Stimulated activated CD8-positive, alpha-beta memory T cell treated with anti-CD3 and anti-CD28 coated beads, Interleukin-4, amount 100 ng/mL, for 4 hours (primary cell): ENCODE measurements at regions not wholly inside any gene's neighbourhood (a gene's known extent, or its start where the extent isn't known, plus 50 kb on each side); places are given as distances from the start of the nearest gene placed in this dataset.
A peak's percentile ranks its signal among the peaks of the same experiment; 100 is the strongest.

Experiments used
- DNase-seq, 2 donors: peaks; one replicate each; pipeline ENCODE4 v3.0.0-alpha.2; 2020; ENCODE audit warnings: low read depth in 2 of 2, low spot score in 1 of 2

DNA sequence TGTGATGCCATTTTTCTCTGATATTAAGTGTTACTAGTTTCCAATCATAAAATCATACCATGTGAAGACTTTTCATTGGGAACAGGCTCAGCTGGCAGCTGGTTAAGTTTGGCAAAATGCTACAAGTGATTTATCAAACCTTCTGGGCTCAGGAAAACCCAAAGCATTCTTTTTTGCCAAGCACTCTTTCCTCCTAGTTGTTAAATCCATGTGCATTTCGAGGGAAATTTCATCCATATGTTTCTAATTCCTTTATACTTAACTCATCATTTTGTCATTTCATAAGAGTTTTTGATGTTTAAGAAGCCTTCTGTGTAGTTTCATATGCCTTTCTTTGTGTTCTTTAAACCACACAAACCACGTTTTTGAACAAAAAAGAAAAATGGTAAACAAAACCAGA is 217.6 kb upstream of the PDE10A start:
- DNase-seq = no peak

DNA sequence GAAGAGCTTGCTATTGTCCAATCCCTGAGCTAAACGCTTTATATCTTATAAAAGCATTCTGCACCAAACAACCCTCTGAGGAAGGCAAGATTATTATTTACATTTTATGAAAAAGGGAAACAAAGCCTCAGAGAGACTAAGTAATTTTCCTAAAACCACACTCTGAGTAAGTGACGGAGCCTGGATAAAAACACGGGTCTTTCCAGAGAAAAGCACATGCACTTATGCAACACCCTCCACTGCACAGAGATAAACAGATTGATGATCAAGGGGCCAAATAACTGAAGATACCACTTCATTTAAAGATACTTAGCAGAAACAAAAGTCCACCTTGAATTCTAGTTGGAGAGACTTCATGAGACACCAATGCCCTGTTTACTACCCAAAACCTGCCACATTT is 214.7 kb upstream of the PDE10A start:
- no peak for DNase-seq

DNA sequence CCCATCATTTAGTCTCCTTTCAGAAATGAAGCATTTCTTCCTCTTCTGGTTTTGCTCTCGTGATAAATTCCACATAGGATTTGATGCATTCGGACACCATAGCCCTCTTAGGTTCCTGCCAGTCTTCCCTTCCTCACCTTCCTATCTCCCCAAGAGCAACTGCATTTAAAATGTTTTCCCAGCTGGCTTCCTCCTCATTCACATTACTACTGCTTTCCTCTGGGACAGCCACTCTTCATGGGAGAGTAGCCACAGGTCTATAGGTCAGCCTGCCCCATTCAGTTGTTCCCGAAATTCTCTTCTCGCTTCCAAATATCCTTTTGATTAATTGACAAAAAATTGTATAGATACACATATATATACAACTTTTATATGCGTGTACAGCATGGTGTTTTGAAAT is 214.2 kb upstream of the PDE10A start:
- DNase-seq = no peak

DNA sequence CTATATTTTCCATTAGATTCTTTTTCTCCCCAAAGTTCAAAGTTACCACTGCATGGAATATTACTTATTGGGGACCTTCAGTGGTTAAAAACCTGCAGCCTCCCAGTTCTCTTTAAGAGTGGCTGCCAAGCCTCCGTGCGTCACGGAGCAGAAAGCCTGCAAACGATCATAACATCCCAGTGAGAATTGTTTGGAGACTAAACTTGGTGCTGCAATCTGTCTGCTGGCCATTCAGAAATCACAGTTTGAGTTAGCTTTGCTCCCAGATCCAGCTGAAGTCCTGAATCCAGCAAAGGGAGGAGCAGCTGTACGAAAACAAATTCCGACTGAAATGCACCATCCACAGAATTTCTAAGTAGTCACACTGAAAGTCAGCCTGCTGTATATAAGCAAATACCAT is 213.5 kb upstream of the PDE10A start:
- no peak for DNase-seq

DNA sequence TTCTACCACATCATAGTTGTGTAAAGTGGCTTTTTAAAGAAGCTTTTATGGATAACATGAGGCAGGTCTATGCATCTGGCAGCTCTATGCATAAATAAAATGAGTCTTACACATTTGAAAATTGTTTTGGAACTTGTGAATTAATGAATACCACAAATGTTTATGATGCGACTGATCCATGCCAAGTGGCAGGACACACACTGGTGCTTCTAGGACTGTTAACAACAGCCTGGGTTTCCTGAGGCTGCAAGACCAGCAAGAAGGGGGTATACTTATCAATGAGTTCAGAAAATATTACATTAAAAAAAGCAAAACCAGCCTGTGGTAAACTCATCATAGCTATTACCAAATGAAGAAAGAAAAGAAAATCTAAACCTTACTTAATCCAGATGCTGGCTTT is 212.9 kb upstream of the PDE10A start:
- no peak for DNase-seq

DNA sequence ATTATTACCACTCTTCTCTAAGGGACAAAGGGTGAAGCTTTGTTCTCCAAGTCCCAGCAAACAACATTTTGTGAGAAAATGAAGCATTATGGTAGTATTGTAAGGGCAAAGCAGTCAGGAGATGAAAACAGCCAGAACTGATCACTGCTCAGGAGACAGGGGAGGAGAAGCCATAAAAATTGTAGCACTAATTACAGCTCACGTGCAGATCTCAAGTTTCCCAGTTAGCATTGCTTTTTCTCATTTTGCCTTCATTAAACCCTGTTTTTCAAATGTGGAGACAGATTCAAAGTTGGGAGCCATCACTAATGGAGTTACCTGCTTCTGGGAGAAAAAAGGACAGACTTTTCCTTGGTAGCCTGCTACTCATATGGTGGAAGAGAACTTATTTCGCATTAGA is 210.9 kb upstream of the PDE10A start:
- DNase-seq = no peak

DNA sequence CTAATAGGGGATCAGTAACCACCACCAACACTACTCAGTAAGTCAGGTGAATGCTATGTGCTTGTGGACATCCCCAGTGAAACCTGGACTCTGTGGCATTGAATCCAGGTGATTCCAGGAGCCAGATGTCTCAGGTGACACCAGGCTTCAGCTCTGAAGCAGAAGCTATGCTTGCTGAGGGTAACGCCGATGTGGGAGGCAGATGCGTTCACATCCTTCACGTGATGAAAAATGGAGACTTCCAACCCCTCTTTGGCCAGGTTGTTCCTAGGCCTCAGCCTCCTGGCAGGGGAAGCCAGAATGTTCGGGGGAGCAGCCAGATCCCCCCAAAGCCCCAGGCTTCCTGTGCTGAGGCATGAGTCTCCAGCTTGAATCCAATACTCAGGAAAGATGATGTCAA is 209.8 kb upstream of the PDE10A start:
- DNase-seq = no peak

DNA sequence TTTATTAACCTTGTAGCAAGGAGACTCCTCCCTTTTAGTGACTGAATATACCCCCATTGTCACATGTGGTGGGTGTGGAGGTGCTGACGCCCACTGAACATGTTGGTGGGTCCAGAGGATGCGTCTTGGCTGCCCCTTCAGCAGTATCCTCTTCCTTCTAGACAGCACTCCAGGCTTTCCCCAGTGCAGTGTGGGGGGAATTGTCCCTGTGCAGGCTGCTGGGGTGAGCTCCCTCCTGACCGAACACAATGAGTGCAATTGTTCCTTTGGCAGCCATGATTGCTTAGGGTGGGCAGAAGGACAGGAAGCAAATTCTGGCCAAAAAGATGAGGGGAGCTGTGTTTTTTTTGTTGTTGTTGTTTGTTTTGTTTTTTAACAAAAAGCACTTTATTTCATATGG is 209.3 kb upstream of the PDE10A start:
- DNase-seq = no peak

DNA sequence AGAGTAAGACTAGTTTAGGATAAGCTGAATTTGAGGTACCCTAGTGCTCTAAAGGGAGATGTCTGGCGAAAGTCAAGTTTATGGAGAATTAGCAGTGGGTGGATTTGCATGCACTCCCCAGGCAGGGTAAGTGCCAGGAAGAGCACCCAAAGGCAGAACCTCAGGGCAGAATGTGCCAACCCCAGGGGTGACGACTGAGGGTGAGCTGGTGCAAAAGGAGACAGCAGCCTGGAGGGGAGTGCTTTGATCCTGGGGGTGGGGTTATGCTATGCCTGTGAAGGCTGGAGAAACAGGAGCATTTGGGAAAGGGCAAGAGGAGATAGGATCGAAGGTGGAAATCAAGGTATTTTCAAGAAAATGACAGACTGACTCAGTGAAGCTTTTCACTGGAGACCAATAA is 208.5 kb upstream of the PDE10A start:
- DNase-seq = no peak

DNA sequence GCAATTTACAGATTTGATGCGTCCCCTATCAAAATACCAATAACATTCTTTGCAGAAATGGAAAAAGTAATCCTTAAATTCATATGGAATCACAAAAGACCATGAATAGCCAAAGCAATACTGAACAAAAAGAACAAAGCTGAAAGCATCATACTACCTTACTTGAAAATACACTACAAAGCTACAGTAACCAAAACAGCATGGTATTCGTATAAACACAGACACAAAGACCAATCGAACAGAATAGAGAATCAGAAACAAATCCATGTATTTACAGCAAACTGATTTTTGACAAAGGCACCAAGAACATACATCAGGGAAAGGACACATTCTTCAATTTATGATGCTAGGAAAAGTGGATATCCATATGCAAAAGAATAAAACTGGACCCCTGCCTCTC is 206.5 kb upstream of the PDE10A start:
- DNase-seq = no peak

DNA sequence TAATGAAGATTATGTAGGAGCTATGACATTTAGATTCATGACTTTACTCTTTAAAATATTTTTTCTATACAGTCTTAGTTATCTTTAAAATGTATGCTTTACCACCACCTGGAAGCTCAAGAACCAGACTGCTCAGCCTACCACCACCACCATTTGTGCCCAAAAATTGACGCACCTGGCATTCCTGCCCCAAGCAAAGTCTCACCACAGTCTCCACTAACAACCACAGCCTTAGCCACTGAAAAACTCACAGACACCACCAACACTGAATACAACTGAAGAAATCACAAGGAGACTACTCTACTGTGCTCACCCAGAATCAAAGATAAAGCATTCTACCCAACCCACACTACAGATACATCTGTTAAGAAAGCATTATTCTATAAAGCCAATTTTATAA is 201.9 kb upstream of the PDE10A start:
- DNase-seq = no peak

DNA sequence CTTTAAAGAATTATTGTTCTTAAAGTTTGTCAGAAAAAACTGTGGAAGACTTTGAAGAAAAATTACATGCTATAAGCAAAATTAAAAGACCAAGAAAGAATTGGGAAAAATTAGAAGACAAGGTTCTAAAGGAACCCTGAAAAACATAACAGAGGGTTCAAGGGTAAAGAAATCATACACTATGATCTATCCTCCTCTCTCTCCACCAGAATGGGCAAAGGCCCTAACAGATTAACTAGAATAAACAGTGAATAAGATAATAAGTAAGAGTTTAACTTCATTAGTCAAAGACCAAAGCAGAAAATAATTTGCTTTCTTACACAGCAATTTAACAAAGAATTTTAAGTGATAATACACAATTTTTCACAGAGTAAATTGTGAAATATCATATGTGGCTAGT is 201.2 kb upstream of the PDE10A start:
- no peak for DNase-seq

DNA sequence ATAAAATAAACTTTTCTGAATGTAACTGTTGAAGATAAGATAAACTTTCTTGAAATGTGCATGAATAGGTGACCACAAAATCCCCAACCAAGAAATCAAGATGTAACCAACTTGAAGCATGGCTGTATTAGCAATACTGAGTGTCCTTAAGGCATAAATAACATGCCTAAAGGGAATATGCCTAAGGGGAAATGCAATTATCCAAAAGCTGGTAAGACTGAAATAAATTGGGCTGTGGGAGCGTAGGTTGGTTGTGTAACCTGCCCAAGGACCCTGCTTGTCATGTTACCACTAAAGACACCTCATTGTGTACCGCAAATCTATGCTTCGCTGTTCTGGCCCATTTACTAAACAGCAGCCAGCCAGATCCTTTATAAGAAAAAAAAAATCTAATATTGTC is 200.8 kb upstream of the PDE10A start:
- no peak for DNase-seq

DNA sequence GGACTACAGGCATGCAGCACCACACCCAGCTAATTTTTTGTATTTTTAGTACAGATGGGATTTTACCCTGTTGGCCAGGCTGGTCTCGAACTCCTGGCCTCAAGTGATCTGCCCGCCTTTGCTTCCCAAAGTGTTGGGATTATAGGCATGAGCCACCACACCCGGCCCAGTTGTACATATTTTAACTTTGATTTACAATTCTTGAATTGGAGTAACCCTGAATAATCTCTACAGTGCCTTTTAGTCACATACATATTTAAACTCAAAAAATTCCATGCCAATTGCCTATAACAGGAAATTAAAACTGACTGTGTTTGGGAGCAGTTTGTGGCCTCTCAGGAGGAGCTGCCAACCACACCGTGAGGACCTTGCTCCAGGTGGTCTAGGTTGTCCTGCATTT is 199.8 kb upstream of the PDE10A start:
- no peak for DNase-seq

DNA sequence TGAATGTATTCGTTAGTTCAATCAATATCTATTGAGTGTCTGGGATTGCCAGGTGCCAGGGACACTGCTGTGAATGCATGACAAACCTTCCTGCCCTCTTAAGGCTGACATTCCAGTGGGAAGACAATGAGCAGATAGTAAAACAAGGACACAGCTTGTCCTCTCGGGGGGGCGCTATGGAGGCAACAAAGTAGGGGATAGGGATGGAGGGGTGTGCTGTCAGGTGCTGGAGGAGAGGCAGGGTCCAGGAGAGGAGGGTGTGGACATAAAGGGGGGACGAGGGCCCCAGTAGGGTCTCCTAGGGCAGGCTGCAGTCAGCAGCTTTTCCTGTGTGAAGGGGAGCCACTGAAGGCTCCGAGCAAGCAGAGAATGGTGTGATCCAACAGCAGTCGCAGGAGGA is 198.2 kb upstream of the PDE10A start:
- DNase-seq = no peak

DNA sequence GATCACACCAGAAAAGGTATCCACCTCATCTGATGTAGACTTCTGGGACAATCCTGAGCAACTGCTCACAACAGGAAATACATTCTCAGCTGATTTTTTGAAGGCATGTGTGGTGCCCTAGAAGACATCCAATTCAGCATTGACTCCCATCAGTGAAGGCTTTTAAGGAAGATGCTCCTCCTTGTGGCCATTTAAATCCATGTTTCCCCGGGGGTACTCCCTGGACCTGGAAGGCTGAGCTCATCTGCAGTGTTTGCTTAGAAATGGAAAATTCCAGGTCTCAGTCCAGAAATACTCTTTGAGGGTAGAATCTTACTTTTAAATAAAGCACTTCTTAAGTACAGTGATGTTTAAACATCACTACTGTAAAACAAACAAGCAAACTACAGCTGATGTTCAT is 195.5 kb upstream of the PDE10A start:
- no peak for DNase-seq

DNA sequence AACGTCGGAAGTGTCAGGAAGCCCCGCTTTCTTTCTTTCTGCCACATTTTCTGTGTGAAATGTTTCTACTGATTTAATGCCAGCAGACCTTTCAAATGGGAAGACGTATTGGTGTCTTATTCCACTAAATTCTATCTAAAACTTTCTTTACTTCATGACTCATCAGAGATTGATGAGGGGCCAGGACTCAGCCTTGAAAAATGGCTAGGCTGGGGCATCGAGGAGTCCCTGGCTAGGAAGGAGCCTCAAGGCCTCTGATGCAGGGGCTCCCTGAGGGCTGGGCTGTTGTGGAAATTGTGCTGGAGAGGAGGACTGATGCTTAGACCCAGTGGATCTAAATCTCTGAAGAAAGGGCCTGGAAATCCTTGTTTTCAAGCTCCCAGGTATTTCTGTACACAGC is 192.8 kb upstream of the PDE10A start:
- DNase-seq = no peak

DNA sequence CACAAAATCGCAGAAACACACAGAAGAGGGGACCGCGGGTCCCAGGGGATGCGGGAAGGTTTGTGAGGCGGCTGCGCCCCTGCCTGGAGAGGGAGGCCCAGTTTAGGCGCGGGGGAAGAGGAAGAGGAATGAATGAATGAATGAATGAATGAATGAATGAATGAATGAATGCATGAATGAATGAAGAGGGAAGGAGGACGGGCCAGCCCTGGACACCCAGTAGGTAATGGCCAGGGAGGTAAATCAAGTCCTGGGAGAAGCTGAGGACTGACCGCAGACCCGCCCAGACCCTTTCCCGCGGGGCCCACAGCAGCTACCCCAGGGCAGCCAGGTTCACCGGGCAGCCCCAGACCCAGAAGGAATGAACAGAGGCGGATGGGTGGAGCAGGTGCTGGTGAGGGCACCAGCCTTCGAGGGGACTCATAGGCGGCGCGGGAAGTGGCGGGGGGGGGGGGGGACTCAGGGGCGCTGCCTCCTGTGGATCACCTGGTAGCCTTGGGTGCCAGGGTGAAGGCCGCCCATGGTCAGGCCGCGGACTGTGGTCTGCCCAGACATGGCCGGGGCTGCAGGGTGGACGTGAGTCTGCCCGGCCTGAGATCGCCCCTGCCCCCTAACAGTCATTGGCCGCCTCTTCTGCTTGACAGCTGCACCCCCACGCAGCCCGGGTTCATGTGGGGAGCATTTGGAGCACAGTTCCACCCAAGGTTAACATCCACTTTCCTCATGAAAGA is 192.0 kb upstream of the PDE10A start:
- DNase-seq = no peak

DNA sequence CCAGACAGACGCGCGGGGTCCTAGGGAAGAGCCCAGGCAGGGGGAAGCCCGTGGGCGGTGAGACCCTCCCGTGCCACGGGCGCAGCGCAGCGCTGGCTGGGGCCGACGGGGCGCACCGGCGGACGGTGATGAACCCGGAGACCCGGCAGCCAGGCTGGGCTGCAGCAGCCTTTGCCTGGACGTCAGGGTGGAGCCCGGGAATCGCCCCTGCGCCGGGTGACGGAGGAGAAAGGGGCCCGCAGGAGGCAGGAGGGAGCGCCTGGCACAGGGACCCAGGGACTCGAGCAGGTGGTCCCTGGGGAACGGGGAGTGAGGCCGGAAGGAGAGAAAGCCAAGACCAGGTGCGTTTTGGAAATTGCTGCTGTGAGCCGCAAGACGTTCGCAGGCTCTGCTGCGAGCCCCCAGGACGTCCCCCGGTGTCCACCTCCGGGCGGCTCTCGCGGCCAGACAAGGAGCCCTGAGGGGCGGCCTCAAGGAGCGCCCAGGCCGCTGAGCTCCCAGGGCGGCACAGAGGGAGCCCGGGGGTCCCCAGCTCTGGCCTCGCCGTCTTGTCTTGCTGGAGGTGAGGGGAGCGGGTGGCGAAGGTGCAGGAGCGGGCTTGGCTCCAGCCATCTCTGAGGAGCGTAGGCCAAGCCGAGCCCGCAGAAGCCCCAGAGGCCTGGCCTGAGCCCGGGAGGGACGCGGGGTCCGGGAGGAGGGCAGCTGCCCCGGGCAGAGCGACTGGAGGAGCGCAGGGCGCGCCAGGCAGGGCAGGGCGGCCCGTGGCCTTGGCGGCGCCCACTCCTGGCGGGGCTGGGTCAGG is 191.2 kb upstream of the PDE10A start:
- DNase-seq = no peak

DNA sequence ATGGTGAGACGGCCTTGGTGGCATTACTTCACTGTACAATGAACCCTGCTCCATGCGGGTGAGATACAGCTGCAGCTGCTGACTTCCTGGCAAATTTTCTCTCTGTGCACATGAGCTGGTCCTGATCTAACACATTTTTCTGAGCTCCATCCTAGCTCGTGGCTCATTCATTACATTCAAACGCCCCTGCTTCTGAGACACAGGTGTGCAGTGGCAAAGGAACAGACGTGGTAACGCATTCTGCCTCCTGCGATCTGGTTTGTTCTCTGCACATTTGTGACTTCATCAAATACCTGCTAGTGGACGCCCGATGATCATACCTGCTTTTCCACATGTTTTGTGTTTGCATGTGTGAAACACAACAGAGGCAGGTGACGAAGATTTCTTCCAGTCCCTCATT is 189.6 kb upstream of the PDE10A start:
- DNase-seq = no peak

DNA sequence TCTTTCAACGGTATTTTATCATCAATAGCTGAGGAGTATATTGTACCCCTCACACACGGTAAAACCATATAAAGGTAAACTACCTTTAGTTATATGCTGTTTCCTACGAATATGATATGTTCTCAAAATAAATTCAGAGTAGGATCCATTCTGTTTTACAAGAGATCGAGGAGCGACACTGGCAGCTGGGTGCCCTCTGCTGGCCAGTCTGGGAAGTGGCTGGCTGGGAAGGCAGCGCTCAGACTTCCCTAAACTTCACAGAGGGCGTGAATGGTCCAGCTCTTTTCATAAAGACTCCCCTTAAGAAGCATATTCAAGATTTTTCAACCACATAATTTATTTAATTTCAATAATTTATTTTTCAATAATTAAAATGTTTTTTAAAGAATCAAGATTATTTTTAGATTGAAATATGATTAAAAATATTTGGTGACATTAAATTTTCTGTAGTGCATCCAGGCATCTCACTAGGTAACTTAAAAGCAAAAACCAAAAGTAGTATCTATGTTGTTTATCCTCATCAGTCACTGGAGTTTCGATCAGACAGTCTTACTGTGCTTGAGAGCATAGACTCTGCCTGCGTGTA is 187.5 kb upstream of the PDE10A start:
- DNase-seq = peak in 1 of 2 donors; percentile 30
